RWPE1 (cell line): ENCODE measurements at regions not wholly inside any gene's neighbourhood (a gene's known extent, or its start where the extent isn't known, plus 50 kb on each side); places are given as distances from the start of the nearest gene placed in this dataset.
"Not testable (repeated sequence)": the region's sequence is repeated elsewhere in the genome, so short reads cannot be mapped to it uniquely, and the experiment has no call there.

ENCODE experiments used
- CTCF ChIA-PET: fragments of 350-600 bp; sonication (Branson Sonifier 250); formaldehyde crosslinking; extraction: SDS; loops from one replicate; lab custom pipeline; 2021; lab: Yijun Ruan, JAX
- POLR2A ChIA-PET: fragments of 400-600 bp; formaldehyde crosslinking; extraction: SDS; loops from one replicate; lab custom pipeline; 2020; ENCODE audit warnings: antibody characterized with exemption; ENCODE audit not compliant: low non-redundant PET; lab: Yijun Ruan, JAX
- DNase-seq: peaks from one replicate; pipeline ENCODE4 v3.0.0; 2012; ENCODE audit warnings: low spot score
- H3K27ac ChIP-seq: fragments of 450-650 bp; 2 replicates; pipeline ENCODE4 v1.5.1; 2017
- TF ChIP-seq, protein P1 (sequence below): fragments of 450-650 bp; conservative IDR thresholded peaks from 2 replicates; pipeline ENCODE4 v1.5.1; 2017; ENCODE audit warnings: low read depth, mild to moderate bottlenecking

GRCh38 chr7:115630049-115630448, 400.5 kb downstream of the TFEC start:
- ChIA-PET CTCF (no interaction called here), POLR2A (no interaction called here)
- no peak overlapping the region for H3K27ac ChIP-seq
- DNase-seq: no peak
- TF ChIP-seq, protein P1, sequence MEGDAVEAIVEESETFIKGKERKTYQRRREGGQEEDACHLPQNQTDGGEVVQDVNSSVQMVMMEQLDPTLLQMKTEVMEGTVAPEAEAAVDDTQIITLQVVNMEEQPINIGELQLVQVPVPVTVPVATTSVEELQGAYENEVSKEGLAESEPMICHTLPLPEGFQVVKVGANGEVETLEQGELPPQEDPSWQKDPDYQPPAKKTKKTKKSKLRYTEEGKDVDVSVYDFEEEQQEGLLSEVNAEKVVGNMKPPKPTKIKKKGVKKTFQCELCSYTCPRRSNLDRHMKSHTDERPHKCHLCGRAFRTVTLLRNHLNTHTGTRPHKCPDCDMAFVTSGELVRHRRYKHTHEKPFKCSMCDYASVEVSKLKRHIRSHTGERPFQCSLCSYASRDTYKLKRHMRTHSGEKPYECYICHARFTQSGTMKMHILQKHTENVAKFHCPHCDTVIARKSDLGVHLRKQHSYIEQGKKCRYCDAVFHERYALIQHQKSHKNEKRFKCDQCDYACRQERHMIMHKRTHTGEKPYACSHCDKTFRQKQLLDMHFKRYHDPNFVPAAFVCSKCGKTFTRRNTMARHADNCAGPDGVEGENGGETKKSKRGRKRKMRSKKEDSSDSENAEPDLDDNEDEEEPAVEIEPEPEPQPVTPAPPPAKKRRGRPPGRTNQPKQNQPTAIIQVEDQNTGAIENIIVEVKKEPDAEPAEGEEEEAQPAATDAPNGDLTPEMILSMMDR: no peak

DNA sequence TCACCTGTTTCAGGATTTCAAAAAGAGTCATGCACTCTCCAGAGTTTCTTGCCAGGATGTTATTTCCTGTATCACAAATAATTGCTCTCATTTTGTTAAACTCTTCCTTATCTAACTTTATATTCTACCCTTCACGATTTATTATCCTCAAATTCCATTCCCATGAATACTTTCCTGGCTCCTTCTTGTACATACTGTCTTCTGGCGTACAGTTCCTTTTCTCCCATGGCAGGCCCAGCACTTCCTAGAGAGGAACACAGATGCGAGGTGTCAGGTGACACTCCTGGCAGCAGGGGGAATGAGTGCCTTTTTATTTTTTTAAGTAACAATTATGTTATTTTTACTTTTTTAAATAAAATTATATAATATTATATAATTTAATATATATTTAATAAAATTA, 411.9 kb downstream of the TFEC start:
- no peak overlapping the region for H3K27ac ChIP-seq
- ChIA-PET CTCF (no interaction called here), POLR2A (no interaction called here)
- TF ChIP-seq, protein P1: no peak
- no peak for DNase-seq

DNA sequence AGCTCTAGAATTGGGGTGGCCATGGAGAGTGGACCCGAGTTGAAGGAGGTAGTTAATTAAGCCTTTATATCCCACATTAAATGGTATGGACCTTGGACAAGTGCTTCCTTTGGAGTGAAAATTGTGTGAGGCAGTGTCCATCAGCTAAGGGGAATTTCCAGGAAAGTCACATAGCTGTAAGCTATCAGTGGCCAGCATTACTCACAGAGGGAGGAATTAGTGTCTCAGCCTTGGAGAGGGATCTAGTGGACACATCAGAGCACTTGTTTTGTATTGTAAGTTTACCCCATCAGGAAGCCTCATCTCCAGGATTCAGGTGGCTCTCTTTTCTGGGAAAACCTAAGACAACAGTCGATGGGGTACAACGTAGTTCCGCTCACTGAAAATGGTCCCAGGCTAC, 416.7 kb downstream of the TFEC start:
- CTCF ChIA-PET: no interaction called here
- TF ChIP-seq, protein P1: no peak
- H3K27ac ChIP-seq: no peak overlapping the region
- POLR2A ChIA-PET: no interaction called here
- no peak for DNase-seq

- CTCF ChIA-PET: interaction anchor here (0.5 kb wide), 1 partner anchor 263 kb away, joined by 4 read pairs; no protein-coding TSS in a partner anchor
- POLR2A ChIA-PET: no interaction called here
- TF ChIP-seq, protein P1: no peak
- no peak overlapping the region for H3K27ac ChIP-seq
- no peak for DNase-seq
Measured at GRCh38 chr7:115603416-115603815, 427.1 kb downstream of the TFEC start.

GRCh38 chr7:115600207-115600606, 430.4 kb downstream of the TFEC start:
- TF ChIP-seq, protein P1: no peak
- H3K27ac ChIP-seq: no peak overlapping the region
- POLR2A ChIA-PET: no interaction called here
- no peak for DNase-seq
- CTCF ChIA-PET: no interaction called here

- H3K27ac ChIP-seq, DNase-seq, CTCF ChIA-PET, POLR2A ChIA-PET: not testable (repeated sequence)
Measured at GRCh38 chr7:115599184-115599583, 431.4 kb downstream of the TFEC start.

- POLR2A ChIA-PET, DNase-seq, H3K27ac ChIP-seq, CTCF ChIA-PET: not testable (repeated sequence)
Measured at GRCh38 chr7:115597220-115597619, 433.3 kb downstream of the TFEC start.

GRCh38 chr7:115593111-115593510, 437.5 kb downstream of the TFEC start:
- ChIA-PET CTCF (no interaction called here), POLR2A (no interaction called here)
- TF ChIP-seq, protein P1: no peak
- no peak for DNase-seq
- no peak overlapping the region for H3K27ac ChIP-seq
